LoVo (cell line): ENCODE measurements at regions not wholly inside any gene's neighbourhood (a gene's known extent, or its start where the extent isn't known, plus 50 kb on each side); places are given as distances from the start of the nearest gene placed in this dataset.
"Not testable (repeated sequence)": the region's sequence is repeated elsewhere in the genome, so short reads cannot be mapped to it uniquely, and the experiment has no call there.

ENCODE experiments used
- DNase-seq: peaks from one replicate; pipeline ENCODE4 v3.0.0-alpha.2; 2016; ENCODE audit warnings: low spot score

GRCh38 chr5:104472811-104473210 is 910.2 kb upstream of the NUDT12 start:
- no peak for DNase-seq

GRCh38 chr5:104456122-104456521 is 893.5 kb upstream of the NUDT12 start:
- no peak for DNase-seq

GRCh38 chr5:104452550-104452949 is 890.0 kb upstream of the NUDT12 start:
- no peak for DNase-seq

GRCh38 chr5:104451911-104452310 is 889.3 kb upstream of the NUDT12 start:
- not testable (repeated sequence) for DNase-seq

- DNase-seq: no peak
These were observed 882.1 kb upstream of the NUDT12 start for GRCh38 chr5:104444656-104445055.

- DNase-seq: no peak
These were observed 881.1 kb upstream of the NUDT12 start for GRCh38 chr5:104443706-104444105.

- DNase-seq: no peak
These were observed 869.4 kb upstream of the NUDT12 start for GRCh38 chr5:104431981-104432380.

GRCh38 chr5:104431002-104431620 is 868.5 kb upstream of the NUDT12 start:
- DNase-seq: no peak

- DNase-seq: no peak
These were observed 867.3 kb upstream of the NUDT12 start for GRCh38 chr5:104429911-104430310.

- DNase-seq: no peak
These were observed 858.8 kb upstream of the NUDT12 start for GRCh38 chr5:104421431-104421830.

- DNase-seq: no peak
These were observed 855.5 kb upstream of the NUDT12 start for GRCh38 chr5:104418056-104418455.

GRCh38 chr5:104412649-104413240 is 850.2 kb upstream of the NUDT12 start:
- DNase-seq: no peak

- no peak for DNase-seq
These were observed 838.4 kb upstream of the NUDT12 start for GRCh38 chr5:104400941-104401340.

- DNase-seq: no peak
These were observed 823.3 kb upstream of the NUDT12 start for GRCh38 chr5:104385906-104386305.

GRCh38 chr5:104375345-104375744 is 812.8 kb upstream of the NUDT12 start:
- no peak for DNase-seq

- DNase-seq: no peak
These were observed 810.2 kb upstream of the NUDT12 start for GRCh38 chr5:104372796-104373195.

GRCh38 chr5:104372376-104372775 is 809.8 kb upstream of the NUDT12 start:
- DNase-seq: no peak

GRCh38 chr5:104370523-104370922 is 807.9 kb upstream of the NUDT12 start:
- no peak for DNase-seq

- DNase-seq: no peak
These were observed 805.4 kb upstream of the NUDT12 start for GRCh38 chr5:104367978-104368377.

GRCh38 chr5:104363567-104363966 is 801.0 kb upstream of the NUDT12 start:
- DNase-seq: no peak

- no peak for DNase-seq
These were observed 799.3 kb upstream of the NUDT12 start for GRCh38 chr5:104361932-104362331.

- no peak for DNase-seq
These were observed 792.8 kb upstream of the NUDT12 start for GRCh38 chr5:104355350-104355749.

- DNase-seq: no peak
These were observed 790.8 kb upstream of the NUDT12 start for GRCh38 chr5:104353371-104353770.

- no peak for DNase-seq
These were observed 790.4 kb upstream of the NUDT12 start for GRCh38 chr5:104352954-104353353.
